Cardiac septum (tissue), 1 donor: ENCODE measurements at regions not wholly inside any gene's neighbourhood (a gene's known extent, or its start where the extent isn't known, plus 50 kb on each side); places are given as distances from the start of the nearest gene placed in this dataset.

Experiments used
- DNase-seq: peaks from one replicate; pipeline ENCODE4 v3.0.0-alpha.2; 2020; ENCODE audit warnings: low spot score
- intact Hi-C: fragments of 100-400 bp; cut with DNase I; formaldehyde crosslinking; loops from one replicate; pipeline ENCODE4 v1.14.0; 2022
- donor health status: DM: no; HTN: no; CAD: no.

DNA sequence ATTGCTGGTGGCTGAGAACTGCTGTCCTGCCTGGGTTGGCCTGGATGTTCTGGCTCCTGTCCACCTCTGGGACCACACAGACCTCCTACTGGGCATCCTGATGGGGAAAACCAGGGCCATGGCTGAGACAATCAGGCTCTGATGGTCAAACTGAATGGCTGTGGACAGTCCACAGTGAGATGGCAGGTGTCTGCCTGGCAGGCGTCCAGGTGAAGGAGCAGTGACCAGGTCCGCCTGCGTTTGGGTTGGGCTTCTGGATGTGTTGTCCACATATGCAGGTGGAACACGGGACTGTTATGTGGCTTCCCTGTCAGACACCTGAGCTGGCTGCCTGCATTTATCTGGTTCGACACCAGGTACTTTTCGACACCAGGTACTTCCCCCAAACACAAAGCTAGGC is 241.7 kb downstream of the BUB3 start:
- no peak for DNase-seq
- intact Hi-C loops = no loop called here

DNA sequence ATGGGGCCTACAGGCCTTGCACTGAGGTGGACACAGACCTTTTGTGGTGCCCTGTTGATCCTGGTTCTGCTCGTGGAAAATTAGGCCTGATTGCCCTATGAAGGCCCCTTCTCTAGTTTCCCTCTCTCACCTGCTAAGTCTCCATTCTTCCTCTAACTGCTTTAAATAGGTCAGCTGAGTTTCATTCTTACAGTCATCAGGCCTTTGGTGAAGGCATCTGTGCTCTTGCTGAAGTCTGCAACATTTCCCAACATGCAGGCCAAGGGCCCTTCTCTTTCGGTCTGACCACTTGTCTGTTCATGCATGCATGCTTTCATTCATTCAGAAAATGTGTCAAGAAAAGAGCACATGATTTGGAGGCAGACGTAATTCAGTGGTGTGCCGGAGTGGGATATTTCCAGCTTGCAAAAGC is 244.0 kb downstream of the BUB3 start:
- intact Hi-C loops = no loop called here
- no peak for DNase-seq

DNA sequence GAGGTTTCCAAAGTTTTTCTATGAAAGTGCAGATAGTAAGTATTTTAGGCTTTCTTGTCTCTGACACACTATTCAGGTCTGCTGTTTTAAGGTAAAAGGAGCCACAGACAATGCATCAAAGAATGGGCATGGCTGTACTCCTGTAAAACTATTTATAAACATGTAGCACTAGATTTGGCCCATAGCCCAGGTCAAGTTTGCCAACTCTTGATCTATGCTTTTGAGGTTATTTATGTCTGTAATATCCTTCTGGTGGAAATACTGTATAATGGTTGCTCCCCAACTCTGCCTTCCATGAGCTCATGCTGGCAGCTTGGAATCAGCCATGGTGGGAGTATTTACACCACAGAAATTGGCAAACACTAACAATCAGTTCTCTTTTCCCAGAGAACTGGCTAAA is 244.6 kb downstream of the BUB3 start:
- intact Hi-C loops = no loop called here

DNA sequence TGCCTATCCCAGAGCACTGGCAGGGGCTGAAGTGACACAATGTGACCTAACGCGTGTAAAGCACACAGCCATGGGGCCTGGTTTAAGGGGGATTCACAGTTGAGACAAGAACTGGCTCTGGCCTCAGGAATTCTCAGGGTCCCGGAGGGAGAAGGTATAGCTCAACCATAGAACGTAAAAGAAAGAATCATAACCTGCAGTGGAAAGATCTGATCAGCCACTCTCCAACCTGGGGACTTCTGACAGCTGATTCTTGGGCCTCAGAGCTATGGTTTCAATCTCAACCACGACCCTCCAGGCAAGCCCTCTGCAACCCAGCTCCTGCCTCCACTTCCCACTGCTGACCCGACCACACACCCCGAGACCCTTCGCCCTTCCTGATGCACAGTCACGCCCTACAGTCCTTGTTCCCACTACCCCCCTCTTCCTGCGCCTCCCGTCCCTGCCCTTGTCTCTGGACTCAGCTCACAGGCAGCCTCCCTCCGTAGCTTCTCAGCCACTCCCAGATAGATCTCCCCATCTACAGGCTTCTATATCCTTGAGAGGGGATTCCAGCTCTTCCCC is 245.2 kb downstream of the BUB3 start:
- no peak for DNase-seq
- intact Hi-C loops = no loop called here

More for the DNA sequence above, 244.6 kb downstream of the BUB3 start:
- DNase-seq = no peak

DNA sequence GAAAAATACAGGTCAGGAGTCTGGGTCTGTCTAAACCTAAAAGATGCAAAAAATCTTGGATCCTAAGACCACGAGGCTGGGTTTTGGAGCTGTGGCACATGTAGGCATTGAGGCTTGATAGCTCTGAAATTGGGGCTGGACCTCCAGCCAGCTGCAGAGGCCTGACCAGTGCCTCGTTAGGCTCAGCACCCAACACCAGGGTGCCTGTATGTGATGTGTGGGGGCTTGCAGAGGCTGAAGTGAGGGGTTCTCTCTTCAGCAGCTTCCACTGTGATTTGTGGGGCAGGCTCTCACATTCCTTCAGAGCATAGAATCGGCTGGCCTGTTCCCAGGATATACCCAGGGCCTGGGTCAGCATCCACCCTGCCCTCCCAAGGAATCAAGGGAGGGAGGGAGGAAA is 247.8 kb downstream of the BUB3 start:
- DNase-seq = no peak

DNA sequence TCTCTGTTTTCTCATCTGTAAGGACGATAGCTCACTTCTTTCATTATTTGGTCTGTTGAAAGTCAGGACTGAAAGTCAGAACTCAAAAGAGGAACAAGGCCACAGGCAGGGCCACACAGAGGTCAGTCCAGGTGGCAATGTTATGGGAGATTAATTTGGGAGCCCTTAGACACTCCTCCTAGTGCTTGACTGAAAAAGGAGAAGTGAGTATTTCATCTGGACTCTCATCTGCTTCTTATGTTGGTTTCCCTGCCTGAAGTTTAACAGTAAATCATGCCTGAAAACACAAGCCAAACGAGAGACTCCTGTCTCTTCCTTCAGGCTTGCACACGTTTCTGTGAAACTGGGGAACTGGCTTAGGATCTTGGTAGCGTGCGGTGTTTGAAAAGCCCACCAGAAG is 248.5 kb downstream of the BUB3 start:
- DNase-seq = no peak
- intact Hi-C loops = no loop called here

More for the DNA sequence above, 247.8 kb downstream of the BUB3 start:
- intact Hi-C loops = no loop called here

DNA sequence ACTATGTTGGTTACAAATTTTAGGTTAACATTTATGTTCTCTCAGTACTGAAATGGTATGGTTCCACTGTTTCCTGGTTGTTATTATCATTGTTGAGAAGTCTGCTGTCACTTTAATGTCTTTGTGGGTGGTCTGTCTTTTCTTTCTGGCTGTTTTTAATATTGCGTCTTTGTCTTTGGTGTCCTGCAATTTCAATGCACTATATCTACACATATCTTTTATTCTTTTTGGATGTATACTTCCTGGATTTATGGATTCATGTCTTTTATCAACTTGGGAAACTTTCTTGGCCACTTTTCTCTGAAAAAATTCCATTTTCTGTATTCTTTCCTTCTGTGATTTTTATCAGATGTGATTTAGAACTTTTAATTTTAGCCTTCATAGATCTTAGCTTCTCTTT is 250.2 kb downstream of the BUB3 start:
- no peak for DNase-seq
- intact Hi-C loops = no loop called here

DNA sequence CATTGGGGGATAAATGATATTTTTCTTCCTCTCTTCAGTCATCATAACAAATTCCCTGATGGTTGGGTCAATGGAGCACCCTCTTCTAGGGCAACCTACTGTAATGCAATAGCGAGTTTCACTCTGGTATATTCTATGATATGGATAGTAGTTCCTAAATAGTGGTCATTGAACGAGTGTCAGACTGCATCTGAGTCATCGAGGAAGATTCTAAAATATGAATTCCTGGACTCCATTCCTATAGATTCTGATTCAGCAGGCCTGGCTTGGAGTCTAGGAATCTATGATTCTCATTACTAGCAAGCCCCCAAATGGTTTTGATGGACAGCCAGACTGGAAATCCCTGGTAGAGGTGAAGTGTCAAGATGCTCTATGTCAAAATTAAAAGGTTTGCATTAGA is 254.5 kb downstream of the BUB3 start:
- intact Hi-C loops = no loop called here
- no peak for DNase-seq

DNA sequence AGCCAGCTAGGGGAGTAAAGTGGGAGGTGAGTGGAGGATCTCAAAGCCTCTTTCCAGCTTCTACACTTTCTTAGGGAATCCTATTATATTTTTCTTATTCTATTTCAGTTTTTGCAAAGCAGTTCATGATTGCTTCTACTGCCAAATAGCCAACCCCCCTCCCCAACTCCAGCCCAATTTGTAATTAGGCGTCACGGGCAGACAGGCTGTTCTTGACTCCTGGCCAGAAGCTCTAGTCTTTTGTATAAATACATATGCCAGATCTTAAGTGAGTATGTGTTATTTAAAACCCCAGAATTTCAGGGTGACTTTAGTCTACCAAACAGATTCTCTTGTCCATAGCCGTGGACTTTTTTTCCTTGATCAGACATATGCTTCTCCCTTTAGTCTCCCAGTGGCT is 255.2 kb downstream of the BUB3 start:
- DNase-seq = no peak
- intact Hi-C loops = no loop called here

DNA sequence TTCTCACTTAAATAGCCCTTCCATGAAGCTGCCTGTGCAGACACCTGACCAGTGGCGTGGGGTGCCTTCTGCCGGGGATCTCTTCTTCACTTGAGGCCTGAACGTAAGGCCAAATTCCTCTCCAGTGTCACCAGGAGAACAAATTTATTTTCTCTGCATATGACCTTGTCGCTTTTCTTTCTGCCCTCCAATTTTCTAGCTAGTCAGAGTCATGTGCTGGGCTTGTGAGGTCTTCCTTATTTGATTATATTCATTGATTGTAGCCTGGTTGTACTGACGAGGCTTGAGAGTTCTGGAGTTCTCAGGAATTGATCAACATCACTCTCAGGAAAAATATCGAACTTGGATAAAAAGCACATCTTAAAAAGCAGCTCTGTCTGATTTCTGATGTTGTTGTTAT is 255.7 kb downstream of the BUB3 start:
- intact Hi-C loops = no loop called here
- no peak for DNase-seq

DNA sequence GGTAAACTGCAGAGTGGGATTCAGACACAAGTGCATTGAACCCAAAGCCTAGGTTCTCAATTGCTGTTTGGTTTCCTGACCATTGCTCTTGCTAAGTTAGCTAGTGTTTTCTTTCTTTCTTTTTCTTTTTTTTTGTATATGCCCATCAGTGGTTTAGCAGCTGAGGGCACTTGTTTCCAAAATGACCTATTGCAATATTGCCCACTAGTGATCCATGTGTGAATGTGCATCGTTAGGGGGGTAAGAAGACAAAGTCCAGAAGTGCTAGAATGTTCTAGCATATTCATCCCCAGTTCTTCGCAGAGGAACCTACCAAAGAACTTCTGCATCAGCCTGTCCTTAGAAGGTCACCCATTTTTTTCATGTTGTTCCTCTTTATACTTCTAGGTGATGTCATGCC is 252.8 kb upstream of the GPR26 start:
- intact Hi-C loops = no loop called here
- DNase-seq = no peak

DNA sequence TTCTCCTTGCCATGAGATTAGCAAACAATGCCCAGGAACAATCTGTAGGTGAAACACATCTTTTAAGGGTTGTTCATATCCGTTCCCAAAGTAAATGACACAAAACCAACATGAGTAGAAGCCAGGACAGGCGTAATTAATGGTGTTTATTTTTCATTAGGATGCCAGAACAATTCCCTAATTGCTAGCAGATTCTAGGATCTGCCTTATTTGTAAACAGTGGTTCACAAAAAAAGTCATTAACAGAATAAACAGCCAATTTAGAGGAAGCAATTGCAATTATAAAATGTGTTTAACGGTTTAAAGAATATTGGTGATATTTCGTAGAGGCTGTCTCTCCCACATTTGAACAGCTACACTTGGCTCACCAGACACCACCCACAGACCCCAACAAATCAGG is 250.6 kb upstream of the GPR26 start:
- no peak for DNase-seq
- intact Hi-C loops = no loop called here

DNA sequence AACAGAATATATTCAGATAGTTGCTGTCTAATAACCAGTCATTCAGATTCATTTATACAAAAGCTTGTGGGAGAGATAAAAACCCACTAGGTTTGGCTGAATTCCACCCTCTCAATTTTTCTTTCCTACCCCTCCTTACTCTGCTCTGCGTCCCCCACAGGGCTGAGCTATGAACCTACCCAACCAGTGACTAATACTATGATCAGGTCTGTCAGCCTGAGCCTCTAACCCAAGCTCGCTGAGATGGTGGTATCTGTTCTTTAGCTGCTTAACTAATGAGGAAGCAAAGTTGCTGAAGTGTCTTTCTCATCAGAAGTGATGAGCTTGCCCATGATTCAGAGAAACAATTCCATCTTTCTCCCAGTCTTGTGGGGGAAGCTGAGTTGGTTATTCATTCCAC is 248.7 kb upstream of the GPR26 start:
- intact Hi-C loops = no loop called here
- no peak for DNase-seq

DNA sequence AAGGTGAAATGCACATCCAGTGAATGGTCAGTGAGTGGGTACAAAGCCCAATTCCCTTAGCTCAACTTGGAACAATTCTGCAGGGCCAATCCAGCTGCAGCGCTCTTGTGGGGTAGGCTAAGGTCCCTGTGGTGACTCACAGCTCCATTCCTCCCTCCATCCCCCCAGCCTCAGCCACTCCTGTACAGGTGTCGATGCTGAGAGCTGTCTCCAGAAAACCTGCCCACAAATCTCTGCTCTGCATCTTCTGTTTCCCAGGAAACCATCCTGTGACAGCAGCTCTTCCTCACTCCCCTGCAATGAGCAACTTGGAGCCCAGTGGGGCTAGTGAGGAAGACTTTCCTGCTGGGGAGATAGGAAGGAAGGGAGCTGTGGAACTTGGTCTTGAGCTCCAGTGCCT is 244.7 kb upstream of the GPR26 start:
- no peak for DNase-seq
- intact Hi-C loops = no loop called here

DNA sequence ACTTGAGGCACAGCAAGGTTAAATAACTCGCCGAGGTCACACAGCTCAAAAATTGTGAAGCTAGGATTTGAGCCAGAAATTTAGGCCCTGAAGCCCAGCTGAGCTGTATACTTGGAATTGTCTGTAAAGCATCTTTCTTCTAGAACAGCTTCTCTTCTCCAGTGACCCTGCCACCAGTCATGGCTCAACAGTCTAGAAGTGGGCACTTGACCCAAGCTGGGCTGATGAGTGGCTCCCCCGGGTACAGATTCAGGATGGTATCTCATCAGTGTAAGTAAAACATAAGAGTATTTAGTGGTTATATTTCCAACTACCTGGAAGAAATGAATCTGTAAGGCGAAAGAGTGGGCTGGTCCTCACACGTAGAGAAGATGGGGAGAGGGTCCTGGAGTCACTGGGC is 243.9 kb upstream of the GPR26 start:
- DNase-seq = no peak

DNA sequence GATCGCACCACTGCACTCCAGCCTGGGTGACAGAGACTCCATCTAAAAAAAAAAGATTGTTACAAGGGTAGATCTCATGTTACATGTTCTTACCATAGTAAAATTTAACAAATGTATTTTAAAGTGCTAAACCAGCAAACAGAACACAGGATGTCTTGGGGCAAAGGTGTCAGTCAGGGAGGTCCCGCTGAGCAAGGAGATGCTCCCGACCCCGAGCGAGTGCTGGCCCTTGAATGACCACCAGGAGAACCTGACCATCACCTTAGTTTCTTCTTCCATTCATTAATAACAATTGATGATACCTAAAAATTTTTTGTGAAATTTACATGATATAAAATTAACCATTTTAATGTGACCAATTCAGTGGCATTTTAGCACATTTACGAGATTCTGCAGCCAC is 241.6 kb upstream of the GPR26 start:
- no peak for DNase-seq
- intact Hi-C loops = no loop called here

More for the DNA sequence above, 243.9 kb upstream of the GPR26 start:
- intact Hi-C loops = no loop called here

DNA sequence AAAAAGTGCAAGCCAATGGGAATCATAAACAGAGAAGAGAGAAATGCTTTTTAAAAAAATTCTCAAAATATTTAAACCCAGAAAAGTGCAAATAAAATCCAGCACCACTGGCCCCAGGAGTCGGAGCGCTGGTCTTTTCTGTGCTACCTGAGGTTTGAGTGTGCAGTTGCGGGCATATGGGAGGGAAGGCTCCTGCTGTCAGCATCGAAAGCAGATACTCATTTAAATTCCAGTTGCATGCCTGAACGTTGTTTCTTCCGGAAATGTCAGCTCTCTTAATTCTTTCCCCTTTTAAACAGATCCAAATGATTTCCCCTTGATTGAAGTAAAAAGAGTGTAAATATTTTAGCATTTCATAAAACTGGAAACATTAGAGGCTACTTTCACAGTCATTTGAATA is 240.5 kb upstream of the GPR26 start:
- DNase-seq = no peak
- intact Hi-C loops = no loop called here

DNA sequence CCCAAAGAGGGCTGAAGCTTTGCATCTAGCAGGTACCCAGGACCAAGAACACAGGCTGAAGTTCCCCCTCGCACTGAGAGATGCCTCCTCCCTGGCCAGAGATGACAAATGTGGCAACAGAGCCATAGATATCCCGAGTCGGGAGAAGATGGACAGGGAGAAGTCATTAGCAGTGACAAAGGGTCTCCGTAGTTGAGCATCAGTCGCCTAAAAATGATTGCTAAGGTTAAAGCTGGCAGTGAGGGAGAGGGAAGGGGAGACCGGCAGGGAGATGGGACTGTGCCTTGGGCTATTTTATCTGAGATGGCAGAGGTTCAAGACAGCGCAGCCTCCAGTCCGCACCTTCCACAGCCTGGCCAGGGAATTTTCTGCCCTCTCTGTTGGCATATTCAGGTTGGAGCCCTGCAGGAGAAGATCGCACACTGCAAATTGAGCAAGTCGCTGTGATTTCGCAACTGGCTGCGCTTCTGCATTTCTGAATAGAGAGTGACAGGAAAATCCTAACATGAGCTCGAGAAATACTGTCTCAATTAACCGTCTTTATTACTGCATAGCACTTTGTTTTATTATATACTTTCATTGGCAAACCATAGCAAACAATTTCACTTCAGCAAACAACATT is 238.9 kb upstream of the GPR26 start:
- no peak for DNase-seq
- intact Hi-C loops = no loop called here

DNA sequence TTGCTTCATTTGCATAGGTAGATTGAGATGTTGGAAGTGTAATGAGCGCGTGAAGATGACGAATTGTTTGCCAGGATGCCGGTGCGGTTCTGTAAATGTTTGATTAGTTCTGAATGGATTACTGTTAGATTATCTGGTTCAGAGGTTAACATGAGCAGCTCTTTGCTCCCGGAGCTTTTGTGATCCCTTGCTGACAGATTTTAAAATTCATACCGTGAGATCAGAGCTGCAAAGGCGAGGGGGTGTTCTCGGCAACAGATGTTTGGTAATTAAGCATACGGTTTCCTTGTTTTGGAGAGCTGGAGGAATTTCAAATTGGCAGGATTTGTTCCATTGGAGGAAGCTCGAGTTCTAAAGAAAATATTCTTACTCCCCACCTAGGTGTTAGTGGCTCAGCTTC is 237.8 kb upstream of the GPR26 start:
- no peak for DNase-seq
- intact Hi-C loops = no loop called here

DNA sequence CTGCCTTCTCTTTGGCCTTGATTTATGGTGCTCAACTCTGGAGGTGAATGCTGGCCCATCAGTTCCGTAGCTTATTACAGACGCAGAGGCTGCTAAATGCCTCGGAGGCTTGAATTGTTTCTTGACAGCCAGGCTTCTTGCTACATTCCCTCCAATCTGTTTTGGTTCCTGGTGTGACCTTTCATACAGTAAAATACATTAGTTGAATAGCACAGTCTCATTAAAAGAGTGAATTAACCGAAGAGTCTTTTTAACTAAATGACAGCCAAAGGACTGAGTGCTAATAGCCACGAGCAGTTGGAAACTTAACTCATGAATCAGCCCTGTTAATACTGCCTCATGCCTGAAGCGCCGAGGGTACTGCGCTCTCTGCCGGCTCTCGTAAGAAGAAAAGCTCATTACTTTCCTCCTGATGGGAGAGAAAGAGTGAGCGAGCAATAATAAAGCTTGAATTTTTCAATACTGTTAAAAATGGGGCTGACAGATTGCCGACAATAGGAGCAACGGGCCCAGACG is 236.4 kb upstream of the GPR26 start:
- intact Hi-C loops = no loop called here
- DNase-seq = no peak

DNA sequence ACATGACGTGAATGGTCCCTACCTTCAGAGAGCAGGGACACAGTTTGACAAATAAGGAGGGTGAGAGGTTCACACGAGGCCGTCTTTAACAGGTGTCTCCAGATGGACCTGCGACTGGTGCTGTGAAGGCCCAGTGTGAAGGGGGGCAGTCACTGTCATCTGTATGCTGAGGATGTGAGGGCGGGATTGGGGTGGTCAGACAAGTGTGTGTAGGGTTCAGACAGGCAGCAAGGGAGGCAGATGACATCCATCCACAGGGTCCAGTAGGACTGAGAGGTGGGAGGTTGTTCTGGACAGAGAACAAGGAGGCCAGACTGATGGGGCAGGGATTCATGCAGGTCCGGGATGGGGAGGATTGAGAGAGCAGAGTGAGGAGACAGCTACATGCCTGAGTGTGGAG is 232.6 kb upstream of the GPR26 start:
- intact Hi-C loops = no loop called here
- DNase-seq = no peak
